ENCODE measurements at regions not wholly inside any gene's neighbourhood (a gene's known extent, or its start where the extent isn't known, plus 50 kb on each side); places are given as distances from the start of the nearest gene placed in this dataset.

- no peak for DNase-seq (ENCODE audit: low spot score)
- intact Hi-C loops (cut with DNase I), result no loop called here
Measured at GRCh38 chr1:195954848-195955247, 653.4 kb downstream of the KCNT2 start.

- intact Hi-C loops (cut with DNase I), result no loop called here
Measured at GRCh38 chr1:195951313-195951712, 656.9 kb downstream of the KCNT2 start.

GRCh38 chr1:195948123-195948895, 659.9 kb downstream of the KCNT2 start:
- intact Hi-C loops (cut with DNase I), result no loop called here
- no peak for DNase-seq (ENCODE audit: low spot score)

More at GRCh38 chr1:195951313-195951712, 656.9 kb downstream of the KCNT2 start:
- DNase-seq (ENCODE audit: low spot score), result no peak

GRCh38 chr1:195946500-195946899, 661.7 kb downstream of the KCNT2 start:
- DNase-seq (ENCODE audit: low spot score), result no peak
- intact Hi-C loops (cut with DNase I), result no loop called here

- DNase-seq (ENCODE audit: low spot score), result no peak
- intact Hi-C loops (cut with DNase I), result no loop called here
Measured at GRCh38 chr1:195941795-195942194, 666.4 kb downstream of the KCNT2 start.

GRCh38 chr1:195941314-195941713, 666.9 kb downstream of the KCNT2 start:
- DNase-seq (ENCODE audit: low spot score), result no peak
- intact Hi-C loops (cut with DNase I), result no loop called here

- intact Hi-C loops (cut with DNase I), result no loop called here
- DNase-seq (ENCODE audit: low spot score), result no peak
Measured at GRCh38 chr1:195939844-195940243, 668.4 kb downstream of the KCNT2 start.

GRCh38 chr1:195934817-195935553, 673.3 kb downstream of the KCNT2 start:
- intact Hi-C loops (cut with DNase I), result no loop called here
- no peak for DNase-seq (ENCODE audit: low spot score)

- intact Hi-C loops (cut with DNase I), result no loop called here
- no peak for DNase-seq (ENCODE audit: low spot score)
Measured at GRCh38 chr1:195933835-195934234, 674.4 kb downstream of the KCNT2 start.

- intact Hi-C loops (cut with DNase I), result no loop called here
- DNase-seq (ENCODE audit: low spot score), result no peak
Measured at GRCh38 chr1:195915826-195916225, 692.4 kb downstream of the KCNT2 start.

- no peak for DNase-seq (ENCODE audit: low spot score)
- intact Hi-C loops (cut with DNase I), result no loop called here
Measured at GRCh38 chr1:195909061-195909460, 699.2 kb downstream of the KCNT2 start.

- intact Hi-C loops (cut with DNase I), result no loop called here
- no peak for DNase-seq (ENCODE audit: low spot score)
Measured at GRCh38 chr1:195908121-195908520, 700.1 kb downstream of the KCNT2 start.

GRCh38 chr1:195903203-195903602, 705.0 kb downstream of the KCNT2 start:
- intact Hi-C loops (cut with DNase I), result no loop called here
- no peak for DNase-seq (ENCODE audit: low spot score)

GRCh38 chr1:195902779-195903178, 705.5 kb downstream of the KCNT2 start:
- intact Hi-C loops (cut with DNase I), result no loop called here
- no peak for DNase-seq (ENCODE audit: low spot score)

- intact Hi-C loops (cut with DNase I), result no loop called here
- no peak for DNase-seq (ENCODE audit: low spot score)
Measured at GRCh38 chr1:195899762-195900352, 708.4 kb downstream of the KCNT2 start.

- intact Hi-C loops (cut with DNase I), result no loop called here
- DNase-seq (ENCODE audit: low spot score), result no peak
Measured at GRCh38 chr1:195898924-195899323, 709.3 kb downstream of the KCNT2 start.

- intact Hi-C loops (cut with DNase I), result no loop called here
- no peak for DNase-seq (ENCODE audit: low spot score)
Measured at GRCh38 chr1:195898373-195898772, 709.9 kb downstream of the KCNT2 start.

- no peak for DNase-seq (ENCODE audit: low spot score)
- intact Hi-C loops (cut with DNase I), result no loop called here
Measured at GRCh38 chr1:195897076-195897475, 711.2 kb downstream of the KCNT2 start.

GRCh38 chr1:195894411-195894810, 713.8 kb downstream of the KCNT2 start:
- no peak for DNase-seq (ENCODE audit: low spot score)
- intact Hi-C loops (cut with DNase I), result no loop called here

- DNase-seq (ENCODE audit: low spot score), result no peak
- intact Hi-C loops (cut with DNase I), result no loop called here
Measured at GRCh38 chr1:195886000-195886399, 722.2 kb downstream of the KCNT2 start.

- no peak for DNase-seq (ENCODE audit: low spot score)
- intact Hi-C loops (cut with DNase I), result no loop called here
Measured at GRCh38 chr1:195878478-195878877, 729.8 kb downstream of the KCNT2 start.

Measured in posterior vena cava (tissue), 2 donors.